ENCODE measurements at regions not wholly inside any gene's neighbourhood (a gene's known extent, or its start where the extent isn't known, plus 50 kb on each side); places are given as distances from the start of the nearest gene placed in this dataset.

GRCh38 chr2:204144492-204144891 is 207.9 kb downstream of the ICOS start:
- TF ChIP-seq CTCF (IDR thresholded peaks at IDR 0.05): no peak
- TF ChIP-seq POLR2A (IDR thresholded peaks at IDR 0.05): no peak
